Stimulated activated CD4-positive, alpha-beta T cell treated with anti-CD3 and anti-CD28 coated beads, Interleukin-12 subunit alpha, Interleukin-12 subunit beta, amount 100 ng/mL, for 4 hours (primary cell): ENCODE measurements at regions not wholly inside any gene's neighbourhood (a gene's known extent, or its start where the extent isn't known, plus 50 kb on each side); places are given as distances from the start of the nearest gene placed in this dataset.
"Not testable (repeated sequence)": the region's sequence is repeated elsewhere in the genome, so short reads cannot be mapped to it uniquely, and the experiment has no call there.

Experiments
- DNase-seq: peaks from one replicate; pipeline ENCODE4 v3.0.0-alpha.2; 2020

DNA sequence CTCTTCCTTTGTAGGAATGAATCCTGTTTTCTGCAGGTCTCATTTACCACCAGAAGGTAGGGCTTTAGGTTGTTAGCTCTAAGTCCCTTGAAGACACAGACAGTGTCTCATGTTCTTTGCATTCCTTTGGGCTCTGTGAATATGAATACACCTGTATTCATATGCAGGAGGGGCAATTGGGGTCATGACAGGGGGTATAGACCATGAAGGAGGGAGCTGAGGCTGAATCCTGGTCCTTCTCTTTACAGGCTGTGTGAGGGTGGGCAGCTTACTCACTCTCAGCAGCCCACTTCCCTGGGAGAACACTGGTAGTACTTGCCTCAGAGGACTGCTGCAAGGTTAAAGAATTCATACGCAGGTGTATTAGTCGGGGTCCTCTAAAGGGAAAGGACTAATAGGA, 267.2 kb upstream of the MGMT start:
- no peak for DNase-seq

DNA sequence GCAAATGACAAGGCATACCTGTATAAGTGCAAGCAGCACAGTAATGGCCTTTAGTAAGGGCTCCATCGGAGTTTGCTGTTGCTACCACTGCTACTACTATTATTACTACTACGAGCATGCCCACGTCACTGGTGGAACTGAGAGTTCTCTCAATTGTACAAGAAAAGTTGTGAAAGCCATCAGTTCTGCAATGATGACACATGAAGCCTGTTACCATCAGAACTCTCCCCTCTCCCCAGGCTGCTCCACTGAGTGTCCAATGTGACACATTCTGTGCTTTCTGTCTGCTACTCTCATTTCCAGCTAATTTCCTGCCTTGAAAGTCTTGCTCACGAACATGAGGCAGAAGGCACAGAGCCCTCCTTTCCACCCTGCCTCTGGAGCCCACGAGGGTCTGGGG, 263.2 kb upstream of the MGMT start:
- no peak for DNase-seq

DNA sequence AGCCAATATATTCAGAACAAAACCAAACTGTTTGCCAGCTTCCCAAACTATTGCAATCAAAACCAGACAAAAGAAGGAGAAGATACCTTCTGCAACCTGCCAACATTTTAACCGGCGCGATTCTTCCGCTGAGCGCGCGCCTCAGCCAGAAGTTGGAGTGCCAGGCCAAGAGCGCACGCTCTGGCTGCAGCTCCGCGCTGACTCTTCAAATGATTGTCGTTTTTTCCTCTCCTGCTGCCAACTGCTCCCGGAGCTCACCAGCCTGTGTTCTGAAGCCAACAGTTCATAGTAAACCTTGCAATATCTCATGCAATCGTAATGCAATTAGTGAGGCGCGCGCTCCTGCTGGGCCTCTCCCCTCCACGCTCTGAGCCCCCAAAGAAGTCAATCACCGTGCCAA, 259.7 kb upstream of the MGMT start:
- no peak for DNase-seq

DNA sequence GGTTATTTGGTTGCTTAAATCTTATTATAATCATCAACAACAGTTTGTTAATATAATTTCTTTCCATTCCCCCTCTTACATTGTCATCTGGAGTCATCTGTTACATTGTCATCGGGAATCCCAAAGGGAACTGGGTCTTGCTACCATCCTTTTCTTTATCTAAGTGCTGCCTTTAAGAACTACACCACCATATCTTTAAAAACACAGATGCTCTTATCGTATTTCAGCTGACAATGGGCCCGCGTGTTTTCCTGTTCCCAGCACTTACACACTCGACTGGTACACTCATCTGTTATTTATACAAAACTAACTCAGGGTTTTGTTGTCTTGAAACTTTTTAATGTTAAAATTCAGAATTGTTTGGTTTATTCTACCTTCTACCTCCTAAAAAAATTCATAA, 256.2 kb upstream of the MGMT start:
- DNase-seq: no peak

DNA sequence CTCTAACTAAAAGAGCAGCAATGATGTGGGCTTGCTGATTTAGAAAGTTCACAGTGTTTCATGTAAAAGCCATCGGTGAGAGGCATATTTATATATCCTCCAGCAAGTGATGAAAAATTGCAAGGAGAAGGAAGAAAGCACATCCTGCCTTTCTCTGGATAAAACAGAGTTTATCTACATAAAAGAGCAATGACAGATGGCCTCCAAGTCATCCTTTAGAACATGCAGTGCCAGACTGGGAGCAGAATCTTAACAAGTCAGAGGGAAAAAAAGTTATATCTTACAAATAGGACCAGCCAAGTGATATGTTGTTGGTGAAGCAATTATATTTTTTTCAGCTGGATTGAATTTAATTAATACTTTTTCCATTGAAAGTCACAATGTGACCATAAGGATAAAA, 253.8 kb upstream of the MGMT start:
- DNase-seq: no peak

DNA sequence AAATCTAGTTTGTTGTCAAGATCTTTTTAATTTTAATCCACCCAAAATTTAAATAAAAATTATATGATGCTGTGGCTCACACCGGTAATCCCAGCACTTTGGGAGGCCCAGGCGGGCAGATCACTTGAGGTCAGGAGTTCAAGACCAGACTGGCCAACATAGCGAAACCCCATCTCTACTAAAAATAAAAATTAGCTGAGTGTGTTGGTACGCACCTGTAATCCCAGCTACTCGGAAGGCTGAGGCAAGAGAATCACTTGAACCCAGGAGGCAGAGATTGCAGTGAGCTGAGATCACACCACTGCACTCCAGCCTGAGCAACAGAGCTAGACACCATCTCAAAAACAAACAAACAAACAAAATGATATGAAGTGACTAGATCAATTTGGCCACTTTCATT, 253.0 kb upstream of the MGMT start:
- DNase-seq: not testable (repeated sequence)

DNA sequence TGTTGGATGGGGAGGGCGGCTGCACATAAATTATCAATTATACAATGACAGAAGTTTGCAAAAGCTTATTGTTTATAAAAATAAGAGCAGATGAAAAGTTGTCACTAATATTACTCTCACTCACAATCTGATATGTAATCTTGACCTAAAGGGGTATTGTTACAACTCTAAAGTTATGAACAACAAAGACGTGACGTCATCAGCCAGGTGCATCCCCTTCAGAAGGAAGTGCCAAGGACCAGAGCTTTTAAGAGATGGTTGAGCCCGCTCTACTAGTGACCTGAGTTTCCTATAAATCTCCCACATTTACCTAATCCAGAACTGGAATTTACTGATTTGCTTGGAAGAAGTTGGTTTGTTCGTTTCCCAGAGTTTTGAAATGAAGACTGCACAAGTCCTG, 247.7 kb upstream of the MGMT start:
- DNase-seq: no peak

DNA sequence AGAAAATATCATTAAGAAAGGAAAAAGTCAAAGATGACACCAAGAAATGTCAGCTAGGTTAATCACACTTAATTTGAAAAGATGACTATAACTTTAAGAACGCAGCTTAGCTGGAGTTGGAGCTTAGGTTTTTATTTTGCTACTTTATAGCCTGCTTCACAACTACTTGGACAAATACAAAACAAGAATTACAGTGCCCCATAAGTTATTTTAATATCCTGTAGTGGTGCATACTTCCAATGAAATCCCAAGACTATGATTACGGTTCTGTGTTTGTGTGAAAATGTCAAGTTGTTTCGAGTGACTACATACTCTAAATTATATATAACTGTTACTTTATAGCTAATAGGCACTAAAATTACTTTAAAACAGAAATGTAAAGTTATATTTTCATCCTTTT, 244.6 kb upstream of the MGMT start:
- DNase-seq: no peak

DNA sequence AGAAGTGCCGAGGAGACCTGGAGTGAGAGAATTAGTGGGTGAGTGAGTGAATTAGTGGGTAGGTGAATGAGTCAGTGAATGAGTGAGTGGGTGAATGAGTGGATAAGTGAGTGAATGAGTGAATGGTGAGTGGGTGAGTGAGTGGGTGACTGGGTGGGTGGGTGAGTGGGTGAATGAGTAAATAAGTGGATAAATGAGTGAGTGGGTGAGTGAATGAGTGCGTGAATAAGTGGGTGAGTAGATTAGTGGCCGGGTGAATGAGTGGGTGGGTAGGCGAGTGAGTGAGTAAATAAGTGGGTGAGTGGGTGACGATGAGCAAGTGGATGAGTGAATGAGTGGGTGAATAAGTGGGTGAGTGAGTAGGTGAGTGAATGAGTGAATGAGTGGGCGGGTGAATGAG, 243.7 kb upstream of the MGMT start:
- no peak for DNase-seq

DNA sequence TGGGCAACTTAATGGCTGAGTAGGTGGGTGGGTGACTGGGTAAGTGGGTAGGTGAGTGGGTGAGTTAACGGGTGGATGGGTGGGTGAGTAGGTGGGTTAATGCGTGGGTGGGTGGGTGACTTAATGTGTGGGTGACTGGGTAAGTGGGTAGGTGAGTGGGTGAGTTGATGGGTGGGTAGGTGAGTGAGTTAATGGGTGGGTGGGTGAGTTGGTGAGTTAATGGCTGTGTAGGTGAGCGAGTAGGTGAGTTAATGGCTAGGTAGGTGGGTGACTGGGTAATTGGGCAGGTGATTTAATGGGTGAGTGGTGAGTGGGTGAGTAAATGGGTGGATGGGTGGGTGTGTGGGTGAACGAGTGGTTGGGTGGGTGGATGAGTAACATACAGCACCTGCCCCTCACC, 243.0 kb upstream of the MGMT start:
- no peak for DNase-seq

DNA sequence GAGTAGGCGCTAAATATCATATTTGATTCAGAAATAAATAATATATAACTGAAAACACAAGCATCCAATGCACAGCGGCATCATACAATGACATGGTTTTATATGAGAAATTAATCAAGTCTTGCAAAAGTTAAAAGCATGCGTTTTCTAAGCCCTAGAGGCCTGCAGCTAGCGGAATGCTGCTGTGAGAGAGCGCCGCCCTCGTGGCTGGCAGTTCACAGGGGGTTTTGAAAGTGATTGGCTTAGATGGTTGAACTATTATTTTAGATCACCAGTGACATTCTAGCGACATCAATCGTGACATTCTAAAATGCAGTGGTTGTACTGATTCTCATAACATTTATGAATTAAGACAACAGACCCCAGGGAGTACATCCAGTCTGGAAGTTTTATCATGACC, 235.2 kb upstream of the MGMT start:
- no peak for DNase-seq

DNA sequence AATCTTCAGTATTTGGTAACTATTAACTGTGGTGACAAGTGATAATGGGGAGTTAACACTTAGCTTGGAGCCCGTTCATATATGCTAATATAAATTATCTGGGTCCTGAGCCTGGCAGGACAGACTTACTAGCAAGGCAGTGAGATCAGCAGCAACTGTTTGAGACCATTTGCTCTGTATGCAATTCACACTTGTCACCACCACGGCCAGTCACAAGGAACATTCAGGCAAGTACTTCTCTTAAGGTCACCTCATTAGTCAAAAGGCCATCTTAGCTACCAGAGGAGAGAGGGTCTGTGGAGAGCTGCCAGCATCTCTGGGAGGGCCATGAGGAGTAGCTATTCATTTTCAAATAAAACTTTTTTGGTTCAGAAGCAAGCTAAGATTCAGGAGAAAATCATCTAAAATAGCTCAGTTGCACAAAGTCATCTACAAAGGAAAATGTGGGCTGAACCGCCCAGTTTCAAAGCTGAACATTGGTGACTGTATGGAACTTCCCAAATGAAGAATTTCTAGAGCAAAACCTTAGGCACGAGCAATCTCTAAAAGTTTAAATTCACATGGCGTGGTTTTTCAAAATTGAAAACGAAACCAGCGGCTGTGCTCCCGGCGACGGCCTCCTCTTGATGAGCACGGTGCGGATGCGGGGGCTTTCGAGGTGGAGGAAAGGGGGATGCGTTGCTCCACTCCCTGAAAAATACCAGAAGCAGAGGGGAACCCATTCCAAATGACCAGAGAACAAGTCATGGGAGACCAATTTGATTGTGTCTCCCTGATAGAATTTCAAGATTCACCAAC, 233.5 kb upstream of the MGMT start:
- DNase-seq: no peak

DNA sequence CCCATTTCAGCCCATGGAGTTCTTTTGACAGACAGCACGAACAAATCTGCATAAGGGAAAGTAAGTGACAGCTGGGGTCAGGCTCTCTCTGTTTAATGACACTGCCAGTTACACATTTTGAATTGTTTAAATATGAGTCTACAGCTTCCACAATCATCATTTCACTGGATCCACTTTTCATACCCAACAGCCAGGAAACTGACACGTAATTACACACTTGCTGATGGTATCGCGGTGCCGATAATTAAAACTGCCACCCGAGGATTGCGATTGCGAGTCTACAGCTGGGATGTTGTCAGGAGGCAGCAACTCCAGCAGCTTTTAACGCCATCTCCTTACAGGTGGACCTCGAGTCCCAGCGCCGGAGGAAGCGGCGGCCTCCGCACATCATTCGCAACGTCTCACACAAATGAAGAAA, 230.8 kb upstream of the MGMT start:
- no peak for DNase-seq

DNA sequence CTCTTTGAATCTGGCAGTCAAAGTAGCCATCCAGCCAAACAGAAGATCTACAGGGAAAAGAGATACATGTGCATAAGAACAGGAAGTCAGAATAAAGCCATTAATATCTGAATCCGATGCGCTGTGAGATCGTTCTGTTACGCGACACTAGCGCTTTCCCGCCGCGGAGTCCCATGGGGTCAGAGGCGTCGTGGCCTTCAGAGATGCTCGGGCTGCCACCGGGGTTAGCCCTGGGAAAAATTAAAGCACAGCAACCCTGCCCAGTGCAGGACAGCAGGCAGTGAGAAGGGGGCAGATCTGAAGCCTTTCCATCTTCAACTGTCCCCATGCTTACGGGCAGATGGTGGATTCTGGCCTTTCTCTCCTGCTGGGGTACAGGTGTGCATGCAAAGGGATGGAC, 225.6 kb upstream of the MGMT start:
- DNase-seq: no peak

DNA sequence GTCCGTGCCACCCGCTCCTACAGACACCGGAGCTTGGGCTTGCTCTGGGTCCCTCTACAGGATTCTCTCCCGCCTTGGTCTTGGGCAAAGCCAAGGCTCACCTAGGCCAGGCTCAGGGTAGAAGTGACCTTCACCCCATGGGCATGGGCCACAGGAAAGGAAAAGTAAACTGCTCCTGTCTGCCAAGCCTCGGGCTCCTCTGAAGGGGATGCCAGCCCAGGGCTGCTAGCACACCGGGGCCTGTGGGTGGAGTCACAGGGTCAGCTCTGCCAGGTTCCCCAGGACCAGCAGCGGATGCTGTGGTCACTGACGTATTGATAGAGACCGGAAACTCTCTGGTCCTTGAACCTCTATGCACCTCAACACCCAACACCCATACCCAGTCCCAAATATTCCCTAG, 222.7 kb upstream of the MGMT start:
- no peak for DNase-seq

DNA sequence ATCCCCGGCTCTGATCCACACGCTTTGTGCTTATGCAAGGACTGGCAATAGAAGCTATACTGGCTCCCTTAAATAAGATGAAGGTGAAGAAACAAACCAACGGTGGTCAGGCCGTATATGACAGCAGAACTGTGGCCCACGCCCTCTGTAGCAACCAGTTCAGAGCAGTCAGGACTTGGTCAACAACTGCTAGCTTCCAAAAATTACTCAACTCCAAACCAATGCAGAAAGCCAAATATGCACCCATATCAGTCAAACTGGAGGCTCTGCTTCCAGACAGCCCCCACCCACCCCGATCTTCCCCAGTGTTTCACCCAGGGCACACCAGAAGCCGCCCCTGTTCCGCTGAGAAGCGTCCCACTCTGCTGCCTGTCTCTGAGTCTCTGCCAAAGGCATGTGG, 222.3 kb upstream of the MGMT start:
- no peak for DNase-seq

DNA sequence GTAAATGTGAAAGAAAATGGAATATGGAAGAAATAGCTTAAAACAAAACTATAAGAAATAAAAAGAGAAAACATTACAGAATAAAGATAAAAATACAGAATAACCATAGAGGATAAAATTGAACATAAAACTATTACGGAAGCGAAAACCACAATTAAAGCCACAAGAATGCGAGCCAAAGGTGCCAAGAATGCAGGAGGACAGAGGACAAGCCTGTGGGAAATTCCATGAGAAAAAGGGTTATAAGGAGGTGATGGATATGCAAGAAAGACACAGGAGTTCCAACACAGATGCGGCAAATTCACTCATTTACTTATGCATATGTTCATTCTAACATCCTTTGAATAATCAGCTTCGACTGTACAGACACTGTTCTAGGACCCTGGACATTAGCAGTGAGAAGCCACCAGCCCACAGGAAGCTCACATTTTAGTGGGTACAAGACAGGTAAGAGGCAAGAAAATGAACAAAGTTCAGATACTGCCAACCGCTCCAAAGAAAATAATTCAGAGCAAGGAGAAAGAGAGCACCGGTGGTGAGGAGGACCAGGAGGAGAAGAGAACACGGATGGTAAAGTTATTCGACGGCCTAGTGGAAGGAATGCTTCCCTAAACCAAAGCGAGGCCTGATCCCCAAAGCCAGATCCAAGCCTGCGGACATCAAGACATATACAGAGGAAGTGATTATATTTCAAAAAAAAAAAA, 213.7 kb upstream of the MGMT start:
- DNase-seq: no peak

DNA sequence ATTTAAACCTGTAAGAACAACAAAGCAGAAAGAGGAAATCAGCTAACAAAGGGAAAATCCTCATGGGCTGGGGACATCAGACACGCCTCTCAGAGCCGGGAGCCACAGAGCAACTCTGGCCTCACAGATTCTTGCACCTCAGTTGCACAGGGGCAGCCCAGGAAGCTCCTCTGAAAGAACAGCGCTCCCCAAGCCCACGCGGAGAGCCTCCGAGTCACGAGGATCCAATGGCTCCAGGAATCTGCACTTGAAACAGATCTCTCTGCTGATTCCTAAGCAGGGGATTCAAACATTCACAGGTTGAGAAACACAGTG, 213.2 kb upstream of the MGMT start:
- no peak for DNase-seq

DNA sequence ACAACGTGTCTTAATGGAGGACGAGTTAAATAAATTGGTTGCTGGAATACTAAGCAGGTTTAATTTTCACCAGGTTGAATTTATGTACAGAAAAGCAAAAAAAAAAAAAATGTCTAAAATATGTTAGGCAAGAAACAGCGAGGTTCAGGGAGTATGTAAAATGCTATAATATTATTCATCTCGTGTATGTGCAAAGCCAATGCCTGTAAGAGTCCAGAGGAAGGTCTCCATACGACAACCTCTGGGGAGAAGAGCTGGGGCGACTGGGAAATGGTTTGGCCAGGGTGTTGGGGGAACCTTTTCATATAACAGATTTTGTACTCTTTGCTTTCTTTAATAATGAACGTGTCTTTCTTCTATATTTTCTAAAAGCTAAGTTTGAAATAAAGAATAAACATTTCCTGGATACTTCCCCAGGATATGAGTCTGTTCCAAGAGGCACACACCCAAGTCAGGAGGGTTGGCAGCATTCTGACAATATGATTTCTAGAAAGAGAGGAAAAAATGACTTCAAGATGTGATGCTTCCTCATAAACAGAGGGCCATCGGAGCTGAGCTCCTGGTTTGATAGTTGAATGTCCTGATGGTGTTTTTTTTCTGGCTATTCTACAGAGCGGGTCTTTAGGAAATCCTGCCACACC, 208.6 kb upstream of the MGMT start:
- DNase-seq: no peak

DNA sequence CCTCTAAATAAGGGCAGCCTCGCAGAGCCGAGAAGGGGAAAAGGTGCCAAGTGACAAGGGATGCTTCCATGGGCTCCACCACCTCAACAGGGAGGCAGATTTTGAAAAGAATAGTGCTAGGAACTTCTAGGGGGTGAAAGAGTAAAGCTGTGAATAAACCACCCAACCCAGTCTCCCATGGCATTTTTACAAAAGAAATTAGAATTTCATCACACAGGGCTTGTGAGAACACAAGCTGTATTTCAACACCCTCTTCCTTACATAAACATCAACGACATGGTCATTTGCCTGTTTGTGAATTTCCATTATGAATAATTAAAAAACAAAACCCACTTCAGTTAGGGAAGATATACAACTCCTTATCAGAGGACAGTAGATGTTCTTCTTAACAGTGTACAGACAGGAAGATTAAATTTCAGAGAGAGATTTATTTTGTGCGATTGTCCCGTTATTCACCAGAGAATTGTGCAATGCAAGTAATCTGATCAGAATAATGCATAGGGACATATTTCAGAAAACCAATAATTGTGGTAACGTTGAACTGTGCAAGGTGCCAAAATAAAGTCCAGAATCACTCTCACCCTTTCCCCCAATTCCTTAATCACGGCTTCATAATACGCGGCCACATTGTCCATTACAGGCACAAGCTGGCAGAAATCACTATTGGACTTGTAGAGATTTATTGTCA, 207.8 kb upstream of the MGMT start:
- DNase-seq: no peak

DNA sequence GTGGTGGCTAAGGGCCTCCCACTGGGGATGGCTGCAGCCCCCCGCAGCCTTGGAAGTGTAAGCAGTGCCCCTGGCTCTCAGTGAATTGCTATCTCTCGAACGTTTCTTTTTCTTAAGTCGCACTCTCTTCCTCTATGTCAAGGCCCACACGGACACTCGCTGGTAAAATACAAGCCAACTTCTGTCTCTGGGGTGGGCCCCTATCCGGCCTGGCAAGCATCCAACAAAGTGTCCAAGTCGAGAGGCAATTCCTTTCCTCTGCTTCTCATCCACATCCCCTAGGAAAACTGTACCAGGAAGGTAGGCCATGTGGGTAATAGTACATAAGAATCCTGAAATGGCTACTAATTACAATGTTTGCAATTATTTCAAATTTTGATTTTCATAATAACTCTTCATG, 194.9 kb upstream of the MGMT start:
- DNase-seq: no peak

DNA sequence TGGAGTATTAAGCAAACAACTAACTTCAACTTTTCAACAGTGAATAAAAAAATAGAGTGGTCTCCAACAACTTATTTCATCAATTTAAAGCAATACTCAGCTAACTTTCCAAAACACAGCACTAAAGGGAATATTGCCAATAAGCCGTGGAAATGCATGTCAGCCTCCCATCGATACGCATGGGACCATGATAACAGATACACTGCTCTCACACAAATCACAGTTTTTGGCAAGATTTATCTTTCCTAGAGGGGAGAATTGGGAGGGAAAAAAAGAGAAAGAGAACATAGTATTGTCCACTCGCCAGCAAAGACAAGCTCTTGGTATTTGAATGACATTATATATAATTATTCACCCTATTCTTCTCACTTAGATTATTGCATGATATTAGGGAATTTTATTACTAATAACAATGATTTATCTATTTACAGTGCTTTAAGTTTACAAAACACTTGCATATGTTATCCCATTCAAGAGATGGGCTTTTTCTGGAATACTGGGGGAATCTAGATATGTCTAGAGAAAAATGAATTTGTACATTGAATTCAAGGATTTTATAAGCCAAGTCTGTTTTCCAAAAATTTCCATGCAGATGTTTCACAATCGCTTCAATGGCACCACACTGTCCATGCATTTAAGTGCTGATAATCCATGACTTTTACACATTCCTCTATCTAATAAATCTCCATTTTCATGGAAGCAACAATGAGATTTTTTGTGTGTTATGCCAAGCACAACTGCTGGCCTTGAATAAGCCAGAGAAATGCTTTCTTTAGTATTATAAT, 194.0 kb upstream of the MGMT start:
- no peak for DNase-seq

DNA sequence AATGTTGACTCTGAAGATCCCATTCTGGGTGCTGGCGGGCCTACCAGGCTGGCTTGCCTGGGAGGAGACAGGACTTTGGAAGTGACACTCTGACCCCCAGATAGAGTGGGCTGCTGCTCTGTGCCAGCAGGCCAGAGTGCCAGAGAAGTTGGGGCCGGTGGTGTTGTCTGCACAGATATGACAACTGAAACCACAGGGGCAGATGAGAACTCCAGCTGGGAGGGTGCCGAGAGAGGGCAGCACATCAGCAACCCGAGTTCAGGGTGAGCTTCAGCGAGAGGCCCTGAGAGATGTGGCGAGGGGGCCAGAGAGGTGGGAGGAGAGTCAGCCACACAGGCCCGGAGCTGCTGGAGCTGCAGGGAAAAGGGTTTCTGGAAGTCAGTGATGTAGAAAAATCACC, 193.2 kb upstream of the MGMT start:
- no peak for DNase-seq
